Peyer's patch (tissue), 4 donors: ENCODE measurements at regions not wholly inside any gene's neighbourhood (a gene's known extent, or its start where the extent isn't known, plus 50 kb on each side); places are given as distances from the start of the nearest gene placed in this dataset.

Experiments
- CTCF ChIP-seq, 6 experiments: fragments of 450-650 bp in 4 of 6; fragments of 200-600 bp in 2 of 6; sonication (generic) in 1 of 6; IDR thresholded peaks; one replicate each; pipeline ENCODE4 v1.5.1; 2017 to 2019; ENCODE audit warnings: antibody characterized with exemption in 6 of 6, mild to moderate bottlenecking in 3 of 6, moderate library complexity in 1 of 6
- POLR2A ChIP-seq, 2 donors: fragments of 450-650 bp; IDR thresholded peaks; one replicate each; pipeline ENCODE4 v1.5.1; 2017; ENCODE audit warnings: antibody characterized with exemption in 2 of 2, mild to moderate bottlenecking in 2 of 2, moderate library complexity in 2 of 2

GRCh38 chr4:155545456-155545855 is 121.2 kb upstream of the GUCY1A1 start:
- no peak for TF ChIP-seq CTCF (IDR thresholded peaks at IDR 0.05)
- no peak for TF ChIP-seq POLR2A (IDR thresholded peaks at IDR 0.05)
